Spleen (tissue), 11 donors: ENCODE measurements at regions not wholly inside any gene's neighbourhood (a gene's known extent, or its start where the extent isn't known, plus 50 kb on each side); places are given as distances from the start of the nearest gene placed in this dataset.
A peak's percentile ranks its signal among the peaks of the same experiment; 100 is the strongest.
"Not testable (repeated sequence)": the region's sequence is repeated elsewhere in the genome, so short reads cannot be mapped to it uniquely, and the experiment has no call there.

ENCODE experiments used
- DNase-seq: peaks from one replicate; pipeline ENCODE4 v3.0.0-alpha.2; 2020
- H3K27ac ChIP-seq, 8 donors: fragments of 200-600 bp; sonication (generic) in 7 of 8; 1 replicate in 4 of 8; 2 replicates in 4 of 8; pipeline versions ENCODE4 v1.5.0 to v1.8.0; 2016 to 2021; ENCODE audit warnings: inconsistent platforms in 4 of 8, mild to moderate bottlenecking in 4 of 8, moderate library complexity in 1 of 8
- H3K27me3 ChIP-seq, 7 donors: fragments of 200-600 bp; sonication (generic) in 6 of 7; replicated peaks in 1 of 7; 1 replicate in 4 of 7; 2 replicates in 3 of 7; pipeline versions ENCODE4 v1.5.0 to v1.8.0; 2016 to 2021; ENCODE audit warnings: inconsistent platforms in 3 of 7, mild to moderate bottlenecking in 1 of 7
- H3K36me3 ChIP-seq, 6 donors: fragments of 200-600 bp; sonication (generic) in 5 of 6; 1 replicate in 4 of 6; 2 replicates in 2 of 6; pipeline versions ENCODE4 v1.5.0 to v1.8.0; 2016 to 2021; ENCODE audit warnings: inconsistent platforms in 2 of 6
- H3K4me1 ChIP-seq, 6 donors: fragments of 200-600 bp; sonication (generic) in 5 of 6; 1 replicate in 3 of 6; 2 replicates in 3 of 6; pipeline versions ENCODE4 v1.5.0 to v1.8.0; 2016 to 2021; ENCODE audit warnings: inconsistent platforms in 3 of 6
- H3K4me3 ChIP-seq, 8 donors: fragments of 200-600 bp; sonication (generic) in 7 of 8; 1 replicate in 4 of 8; 2 replicates in 4 of 8; pipeline versions ENCODE4 v1.5.0 to v1.8.0; 2016 to 2021; ENCODE audit warnings: inconsistent platforms in 4 of 8, mild to moderate bottlenecking in 4 of 8, moderate library complexity in 2 of 8
- H3K9me3 ChIP-seq, 8 donors: fragments of 200-600 bp; sonication (generic) in 7 of 8; 1 replicate in 4 of 8; 2 replicates in 4 of 8; pipeline versions ENCODE4 v1.5.0 to v1.8.0; 2016 to 2021; ENCODE audit warnings: inconsistent platforms in 4 of 8
- POLR2A ChIP-seq, 3 donors: fragments of 450-650 bp; IDR thresholded peaks; one replicate each; pipeline ENCODE4 v1.5.1; 2017; ENCODE audit warnings: antibody characterized with exemption in 3 of 3, mild to moderate bottlenecking in 1 of 3
- POLR2AphosphoS5 ChIP-seq, 3 donors: sonication (generic); formaldehyde crosslinking; IDR thresholded peaks; one replicate each; pipeline ENCODE4 v1.5.1; 2017; ENCODE audit warnings: antibody characterized with exemption in 3 of 3
- WGBS, 5 donors: extraction: QIAGEN DNeasy Blood & Tissue Kit in 3 of 5; methylation state at CpG; one replicate each; pipeline versions ENCODE4 v1.1.5 to v1.1.7; 2013 to 2018; 5-methylcytosine and 5-hydroxymethylcytosine counted together
- intact Hi-C: fragments of 100-400 bp; cut with DNase I; formaldehyde crosslinking; loops from one replicate; pipeline ENCODE4 v1.15.0; 2023; ENCODE audit warnings: low total_unique reads
- TF ChIP-seq, protein P1 (sequence below), 11 experiments: fragments of 200-600 bp in 7 of 11; fragments of 450-650 bp in 4 of 11; sonication (generic) in 4 of 11; IDR thresholded peaks in 8 of 11; conservative IDR thresholded peaks in 3 of 11; 1 replicate in 7 of 11; 2 replicates in 4 of 11; pipeline versions ENCODE4 v1.4.0 to v1.8.0; 2016 to 2021; ENCODE audit warnings: antibody characterized with exemption in 11 of 11, inconsistent platforms in 4 of 11, mild to moderate bottlenecking in 1 of 11
- donor health status: healthy with polysubstance abuse.
- donor health status: DM: no; HTN: no; CAD: no; lungs with moderate emphysema.
- donor health status: DM: no; HTN: no; CAD: no.
- donor health status: Bipolar disorder and iron deficiency.
- donor health status: healthy.
- donor health status: DM: no; HTN: no; CAD: no.
- donor health status: DM: yes; HTN: yes; CAD: no.

DNA sequence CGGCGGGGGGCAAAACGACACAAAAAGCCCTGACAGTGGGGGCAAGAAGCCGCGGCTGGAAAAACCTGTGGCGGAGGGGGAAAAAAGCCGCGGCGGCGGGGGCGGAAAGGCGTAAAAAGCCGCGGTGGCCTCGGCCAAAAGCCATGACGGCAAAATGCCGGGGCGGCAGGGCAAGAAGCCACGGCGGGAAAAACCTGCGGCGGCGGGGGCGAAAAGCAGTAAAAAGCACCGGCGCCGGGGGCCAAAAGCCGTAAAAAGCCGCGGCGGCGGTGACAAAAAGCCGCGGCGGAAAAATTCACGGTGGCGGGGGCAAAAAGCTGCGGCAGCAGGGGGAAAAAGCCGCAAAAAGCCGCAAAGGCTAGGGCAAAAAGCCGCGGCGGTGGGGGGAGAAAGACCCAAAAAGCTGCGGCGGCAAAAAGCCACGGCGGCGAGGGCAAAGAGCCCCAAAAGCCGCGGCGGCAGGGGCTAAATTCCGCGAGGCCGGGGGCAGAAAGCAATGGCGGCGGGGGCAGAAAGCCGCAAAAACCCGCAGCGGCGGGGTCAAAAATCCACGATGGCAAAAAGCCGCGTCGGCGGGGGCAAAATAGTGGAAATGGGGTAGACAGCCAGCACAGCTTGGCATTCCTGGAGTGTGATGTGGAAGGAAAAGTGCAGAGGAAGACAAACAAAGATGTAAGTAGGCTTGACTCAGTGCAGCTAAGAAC lies 167.5 kb upstream of the TP53TG3D start:
- H3K4me3 ChIP-seq: peak overlapping the region in 3 of 8 donors; percentile 6 to 30 (median 29)
- 4 to 30% (median 12%) methylated on average over 29 to 65 of the region's 65 CpGs for WGBS, 5 donors
- H3K36me3 ChIP-seq, H3K9me3 ChIP-seq, H3K4me1 ChIP-seq, intact Hi-C loops, H3K27ac ChIP-seq: not testable (repeated sequence)
- H3K27me3 ChIP-seq: peaks cover 0 to 34% (median 5%) of the 10 kb centered on the region in 7 donors
- DNase-seq: peak; percentile 33

DNA sequence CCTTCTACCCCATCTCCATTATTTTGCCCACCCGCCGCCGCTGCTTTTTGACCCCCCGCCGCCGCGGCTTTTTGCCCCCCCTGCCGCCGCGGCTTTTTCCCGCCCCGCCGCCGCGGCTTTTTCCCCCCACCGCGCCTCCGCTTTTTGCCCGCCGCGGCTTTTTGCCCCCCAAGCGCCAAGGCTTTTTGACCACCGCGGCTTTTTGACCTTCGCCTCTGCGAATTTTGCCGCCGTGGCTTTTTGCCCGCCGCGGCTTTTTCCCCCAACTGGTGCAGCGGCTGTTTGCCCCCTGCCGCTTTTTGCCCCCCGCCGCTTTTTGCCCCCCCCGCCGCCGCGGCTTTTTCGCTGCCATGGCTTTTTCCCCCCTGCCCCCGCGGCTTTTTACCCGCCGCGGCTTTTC lies 137.5 kb upstream of the TP53TG3D start:
- Histone ChIP-seq H3K27me3 (peaks cover 0 to 17% (median 14%) of the 10 kb centered on the region in 7 donors), H3K4me3 (peak overlapping the region in 5 of 8 donors; percentile 29 to 55 (median 40)), H3K4me1 (peaks cover 0 to 11% (median 0%) of the 10 kb centered on the region in 6 donors)
- H3K27ac ChIP-seq, H3K36me3 ChIP-seq, intact Hi-C loops, H3K9me3 ChIP-seq: not testable (repeated sequence)
- DNase-seq: peak; percentile 40
- WGBS, 5 donors: 9 to 21% (median 17%) methylated on average over 33 to 45 of the region's 45 CpGs

DNA sequence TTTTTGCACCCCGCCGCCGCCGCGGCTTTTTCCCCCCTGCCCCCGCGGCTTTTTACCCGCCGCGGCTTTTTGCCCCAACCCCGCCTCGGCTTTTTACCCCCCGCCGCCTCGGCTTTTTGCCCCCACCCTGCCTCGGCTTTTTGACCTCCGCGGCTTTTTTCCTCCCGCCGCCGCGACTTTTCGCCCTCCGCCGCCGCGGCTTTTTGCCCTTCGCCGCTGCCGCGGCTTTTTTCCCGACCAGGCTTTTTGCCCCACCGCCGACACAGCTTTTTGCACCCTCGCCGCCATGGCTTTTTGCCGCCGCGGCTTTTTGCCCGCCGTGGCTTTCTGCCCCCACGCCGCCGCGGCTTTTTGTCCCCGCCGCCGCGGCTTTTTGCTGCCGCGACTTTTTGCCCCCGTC lies 137.0 kb upstream of the TP53TG3D start:
- 1 to 11% (median 3%) methylated on average over 40 to 52 of the region's 52 CpGs for WGBS, 5 donors
- DNase-seq: peak; percentile 40
- TF ChIP-seq, protein P1, sequence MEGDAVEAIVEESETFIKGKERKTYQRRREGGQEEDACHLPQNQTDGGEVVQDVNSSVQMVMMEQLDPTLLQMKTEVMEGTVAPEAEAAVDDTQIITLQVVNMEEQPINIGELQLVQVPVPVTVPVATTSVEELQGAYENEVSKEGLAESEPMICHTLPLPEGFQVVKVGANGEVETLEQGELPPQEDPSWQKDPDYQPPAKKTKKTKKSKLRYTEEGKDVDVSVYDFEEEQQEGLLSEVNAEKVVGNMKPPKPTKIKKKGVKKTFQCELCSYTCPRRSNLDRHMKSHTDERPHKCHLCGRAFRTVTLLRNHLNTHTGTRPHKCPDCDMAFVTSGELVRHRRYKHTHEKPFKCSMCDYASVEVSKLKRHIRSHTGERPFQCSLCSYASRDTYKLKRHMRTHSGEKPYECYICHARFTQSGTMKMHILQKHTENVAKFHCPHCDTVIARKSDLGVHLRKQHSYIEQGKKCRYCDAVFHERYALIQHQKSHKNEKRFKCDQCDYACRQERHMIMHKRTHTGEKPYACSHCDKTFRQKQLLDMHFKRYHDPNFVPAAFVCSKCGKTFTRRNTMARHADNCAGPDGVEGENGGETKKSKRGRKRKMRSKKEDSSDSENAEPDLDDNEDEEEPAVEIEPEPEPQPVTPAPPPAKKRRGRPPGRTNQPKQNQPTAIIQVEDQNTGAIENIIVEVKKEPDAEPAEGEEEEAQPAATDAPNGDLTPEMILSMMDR (IDR thresholded peaks at IDR 0.05 in 8 of 11, conservative IDR thresholded peaks at IDR 0.05 in 3 of 11): no peak
- TF ChIP-seq POLR2AphosphoS5 (IDR thresholded peaks at IDR 0.05): no peak
- TF ChIP-seq POLR2A (IDR thresholded peaks at IDR 0.05): no peak

GRCh38 chr16:32116533-32116932 lies 136.6 kb upstream of the TP53TG3D start:
- DNase-seq: peak; percentile 48
- WGBS, 5 donors: 17 to 41% (median 29%) methylated on average over 9 to 22 of the region's 29 CpGs
- intact Hi-C loops, H3K27ac ChIP-seq, H3K9me3 ChIP-seq, H3K36me3 ChIP-seq: not testable (repeated sequence)
- peaks cover 0 to 11% (median 0%) of the 10 kb centered on the region in 6 donors for H3K4me1 ChIP-seq
- H3K4me3 ChIP-seq: peak overlapping the region in 7 of 8 donors; percentile 16 to 55 (median 33)
- H3K27me3 ChIP-seq: peaks cover 0 to 17% (median 14%) of the 10 kb centered on the region in 7 donors

More for the DNA sequence above, 137.0 kb upstream of the TP53TG3D start:
- Histone ChIP-seq H3K4me1 (peaks cover 0 to 11% (median 0%) of the 10 kb centered on the region in 6 donors), H3K27me3 (peaks cover 0 to 17% (median 14%) of the 10 kb centered on the region in 7 donors), H3K36me3 (no peaks in the 10 kb centered on the region), H3K4me3 (peak overlapping the region; percentile 9 to 55 (median 32)), H3K9me3 (no peaks in the 10 kb centered on the region), H3K27ac (no peak overlapping the region)
- intact Hi-C loops: no loop called here

GRCh38 chr16:32120372-32120771 lies 132.7 kb upstream of the TP53TG3D start:
- H3K36me3 ChIP-seq, H3K27ac ChIP-seq, DNase-seq, intact Hi-C loops, H3K4me3 ChIP-seq, H3K9me3 ChIP-seq: not testable (repeated sequence)
- peaks cover 0 to 17% (median 14%) of the 10 kb centered on the region in 7 donors for H3K27me3 ChIP-seq
- H3K4me1 ChIP-seq: peaks cover 0 to 11% (median 0%) of the 10 kb centered on the region in 6 donors
- 56 to 85% (median 67%) methylated on average over 1 of the region's 1 CpG for WGBS, 5 donors

DNA sequence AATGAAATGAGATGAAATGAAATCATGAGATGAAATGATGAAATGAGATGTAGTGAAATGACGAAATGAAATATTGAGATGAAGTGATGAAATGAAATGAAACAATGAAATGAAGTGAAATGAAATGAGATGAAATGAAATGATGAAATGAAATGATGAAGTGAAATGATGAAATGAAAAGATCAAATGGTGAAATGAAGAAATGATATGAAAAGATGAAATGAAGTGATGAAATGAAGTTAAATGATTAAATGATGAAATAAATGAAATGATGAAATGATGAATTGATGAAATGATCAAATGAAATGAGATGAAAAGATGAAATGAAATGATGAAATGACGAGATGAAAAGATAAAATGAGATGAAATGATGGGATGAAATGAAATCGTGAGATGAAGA lies 132.3 kb upstream of the TP53TG3D start:
- WGBS, 5 donors: 79 to 85% (median 83%) methylated on average over 3 of the region's 3 CpGs
- intact Hi-C loops: not testable (repeated sequence)
- peaks cover 0 to 13% (median 11%) of the 10 kb centered on the region in 7 donors for H3K27me3 ChIP-seq

DNA sequence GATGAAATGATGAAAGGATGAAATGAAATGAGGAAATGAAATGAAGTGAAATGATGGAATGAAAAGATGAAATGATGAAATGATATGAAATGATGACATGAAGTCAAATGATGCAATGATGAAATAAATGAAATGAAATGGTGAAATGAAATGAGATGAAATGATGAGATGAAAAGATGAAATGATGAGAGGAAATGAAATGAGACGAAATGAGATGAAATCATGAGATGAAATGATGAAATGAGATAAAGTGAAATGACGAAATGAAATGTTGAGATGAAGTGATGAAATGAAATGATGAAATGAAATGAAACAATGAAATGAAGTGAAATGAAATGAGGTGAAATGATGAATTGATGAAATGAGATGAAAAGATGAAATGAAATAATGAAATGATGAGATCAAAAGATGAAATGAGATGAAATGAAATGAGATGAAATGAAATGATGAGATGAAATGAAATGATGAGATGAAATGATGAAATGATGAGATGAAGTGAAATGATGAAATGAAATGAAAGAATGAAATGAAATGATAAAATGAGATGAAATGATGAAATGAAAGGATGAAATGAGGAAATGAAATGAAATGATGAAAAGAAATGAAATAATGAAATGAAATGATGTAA lies 131.7 kb upstream of the TP53TG3D start:
- 66 to 86% (median 70%) methylated on average over 2 of the region's 2 CpGs for WGBS, 5 donors
- H3K4me3 ChIP-seq, intact Hi-C loops, H3K4me1 ChIP-seq, H3K9me3 ChIP-seq, H3K36me3 ChIP-seq, H3K27ac ChIP-seq, H3K27me3 ChIP-seq, DNase-seq: not testable (repeated sequence)

More for the DNA sequence above, 132.3 kb upstream of the TP53TG3D start:
- H3K4me1 ChIP-seq, DNase-seq, H3K36me3 ChIP-seq, H3K27ac ChIP-seq, H3K4me3 ChIP-seq, H3K9me3 ChIP-seq: not testable (repeated sequence)

- H3K4me1 ChIP-seq, H3K27me3 ChIP-seq, H3K9me3 ChIP-seq, H3K4me3 ChIP-seq, H3K36me3 ChIP-seq, H3K27ac ChIP-seq, intact Hi-C loops: not testable (repeated sequence)
- WGBS, 5 donors: 89 to 100% (median 100%) methylated on average over 3 of the region's 8 CpGs; no CpG with 5 or more reads in 2 of the 5 donors
- peak; percentile 22 for DNase-seq
These were observed 100.7 kb upstream of the TP53TG3D start for GRCh38 chr16:32152434-32152833.

DNA sequence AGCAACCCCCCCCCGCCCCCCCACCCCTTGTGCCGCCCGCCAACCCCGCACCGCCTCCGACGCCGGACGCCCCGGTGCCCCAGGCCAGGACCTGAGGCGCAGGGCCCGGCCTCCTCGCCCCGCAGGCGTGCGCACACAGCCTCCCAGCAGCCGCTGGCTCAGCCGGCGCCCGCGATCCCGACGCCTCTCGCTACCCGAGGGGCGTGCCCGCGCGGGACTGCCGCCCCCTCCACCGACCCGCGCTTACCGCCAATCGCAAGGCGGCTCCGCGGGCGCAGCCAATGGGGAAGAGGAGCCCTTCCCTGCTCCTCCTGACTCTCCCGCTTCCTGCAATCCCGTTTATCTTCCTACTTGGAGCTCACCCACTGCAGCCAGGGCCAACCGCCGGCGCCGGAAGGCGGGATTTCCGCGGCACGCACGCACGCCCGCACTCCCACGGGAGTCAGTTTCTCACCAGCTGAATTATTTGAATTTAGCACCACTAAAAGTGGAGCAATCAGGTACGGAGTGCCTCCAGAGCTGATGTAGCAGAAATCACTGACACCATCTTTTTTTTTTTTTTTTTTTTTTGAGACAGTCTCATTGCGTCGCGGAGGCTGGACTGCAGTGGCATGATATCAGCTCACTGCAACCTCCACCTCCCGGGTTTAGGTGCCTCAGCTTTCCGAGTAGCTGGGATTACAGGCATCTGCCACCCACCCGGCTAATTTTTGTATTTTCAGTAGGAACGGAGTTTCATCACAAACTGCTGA lies 65.0 kb upstream of the TP53TG3D start:
- 0 to 52% methylated on average over 1 to 6 of the region's 61 CpGs; no CpG with 5 or more reads in 3 of the 5 donors for WGBS, 5 donors
- H3K4me3 ChIP-seq, H3K27ac ChIP-seq, intact Hi-C loops, H3K4me1 ChIP-seq, H3K27me3 ChIP-seq, DNase-seq, H3K36me3 ChIP-seq, H3K9me3 ChIP-seq: not testable (repeated sequence)
